ENCODE measurements at regions not wholly inside any gene's neighbourhood (a gene's known extent, or its start where the extent isn't known, plus 50 kb on each side); places are given as distances from the start of the nearest gene placed in this dataset.

DNA sequence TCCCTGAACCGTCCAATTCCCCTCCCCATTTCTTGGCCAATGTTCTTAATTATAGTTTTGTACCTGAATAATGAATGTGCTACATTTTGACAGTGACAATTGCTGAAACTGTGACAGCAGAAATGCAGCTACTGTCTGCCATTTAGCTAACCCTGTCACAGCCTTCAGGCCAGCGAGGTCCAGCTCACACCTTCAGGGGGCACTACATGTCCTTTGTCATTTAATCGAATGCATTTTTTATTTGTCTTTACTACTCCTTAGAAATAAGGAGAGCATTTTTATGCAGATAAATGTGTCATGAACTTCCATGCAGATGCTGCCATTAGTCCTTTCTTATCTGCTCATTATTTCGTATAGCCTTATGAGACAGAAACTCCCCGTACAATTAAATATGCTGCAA lies 159.9 kb downstream of the MZT1 start:
- TF ChIP-seq, protein P1, sequence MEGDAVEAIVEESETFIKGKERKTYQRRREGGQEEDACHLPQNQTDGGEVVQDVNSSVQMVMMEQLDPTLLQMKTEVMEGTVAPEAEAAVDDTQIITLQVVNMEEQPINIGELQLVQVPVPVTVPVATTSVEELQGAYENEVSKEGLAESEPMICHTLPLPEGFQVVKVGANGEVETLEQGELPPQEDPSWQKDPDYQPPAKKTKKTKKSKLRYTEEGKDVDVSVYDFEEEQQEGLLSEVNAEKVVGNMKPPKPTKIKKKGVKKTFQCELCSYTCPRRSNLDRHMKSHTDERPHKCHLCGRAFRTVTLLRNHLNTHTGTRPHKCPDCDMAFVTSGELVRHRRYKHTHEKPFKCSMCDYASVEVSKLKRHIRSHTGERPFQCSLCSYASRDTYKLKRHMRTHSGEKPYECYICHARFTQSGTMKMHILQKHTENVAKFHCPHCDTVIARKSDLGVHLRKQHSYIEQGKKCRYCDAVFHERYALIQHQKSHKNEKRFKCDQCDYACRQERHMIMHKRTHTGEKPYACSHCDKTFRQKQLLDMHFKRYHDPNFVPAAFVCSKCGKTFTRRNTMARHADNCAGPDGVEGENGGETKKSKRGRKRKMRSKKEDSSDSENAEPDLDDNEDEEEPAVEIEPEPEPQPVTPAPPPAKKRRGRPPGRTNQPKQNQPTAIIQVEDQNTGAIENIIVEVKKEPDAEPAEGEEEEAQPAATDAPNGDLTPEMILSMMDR (IDR thresholded peaks at IDR 0.05; ENCODE audit: insufficient read depth, low read depth, low read length), result no peak
- DNase-seq (ENCODE audit: low read depth), result no peak
- H3K27me3 ChIP-seq (ENCODE audit: control insufficient read depth, insufficient read depth, low read length), result no peaks in the 10 kb centered on the region
- no peak overlapping the region for H3K4me3 ChIP-seq (ENCODE audit: low read depth, low read length)
- CTCF ChIA-PET, result no interaction called here
- H3K36me3 ChIP-seq (ENCODE audit: control insufficient read depth, insufficient read depth, low read length), result no peaks in the 10 kb centered on the region
- POLR2A ChIA-PET, result no interaction called here

DNA sequence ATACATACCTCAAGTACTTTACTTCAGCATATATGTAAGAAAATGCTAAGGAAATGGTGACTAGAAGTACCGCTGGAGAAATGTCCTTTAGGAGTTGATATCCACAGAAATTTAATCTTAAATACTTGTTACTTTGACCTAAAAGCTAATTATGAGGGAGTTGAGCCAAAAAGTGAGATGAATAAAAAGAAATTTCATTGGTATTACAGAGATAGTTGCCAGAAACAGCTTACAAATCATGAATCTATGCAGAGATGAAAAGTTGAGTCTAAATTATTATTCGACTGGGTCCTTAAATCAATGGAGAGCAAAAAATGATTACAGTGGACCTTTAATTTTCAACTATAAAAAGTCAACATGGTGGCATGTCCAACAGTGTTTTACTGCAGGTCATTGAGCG lies 160.9 kb downstream of the MZT1 start:
- no peak for DNase-seq (ENCODE audit: low read depth)
- CTCF ChIA-PET, result interaction anchor here (0.6 to 1.4 kb wide), 4 partner anchors 11 to 125 kb away, joined by 3 to 6 read pairs (median 4); no protein-coding TSS in a partner anchor
- H3K27me3 ChIP-seq (ENCODE audit: control insufficient read depth, insufficient read depth, low read length), result no peaks in the 10 kb centered on the region
- no peaks in the 10 kb centered on the region for H3K36me3 ChIP-seq (ENCODE audit: control insufficient read depth, insufficient read depth, low read length)
- POLR2A ChIA-PET, result no interaction called here
- H3K4me3 ChIP-seq (ENCODE audit: low read depth, low read length), result no peak overlapping the region
- TF ChIP-seq, protein P1 (IDR thresholded peaks at IDR 0.05; ENCODE audit: insufficient read depth, low read depth, low read length), result no peak

DNA sequence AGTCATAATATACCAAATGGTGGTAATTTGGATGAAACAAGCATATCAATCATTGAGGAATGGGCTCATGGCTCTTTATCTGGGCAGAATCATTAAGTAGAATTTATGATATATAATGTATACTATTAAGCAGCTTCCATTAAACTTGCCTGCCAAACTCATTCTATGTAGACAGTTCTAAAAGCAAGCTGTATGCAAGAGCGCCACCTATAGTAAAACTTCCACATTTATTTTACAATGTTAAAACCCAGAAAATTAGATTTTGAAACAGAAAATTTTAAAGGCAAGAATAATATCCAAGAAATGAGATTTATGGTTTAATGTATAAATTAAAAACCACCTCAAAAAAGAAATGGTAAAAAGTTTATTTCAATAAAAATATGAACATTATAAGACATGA lies 161.5 kb downstream of the MZT1 start:
- no peaks in the 10 kb centered on the region for H3K36me3 ChIP-seq (ENCODE audit: control insufficient read depth, insufficient read depth, low read length)
- TF ChIP-seq, protein P1 (IDR thresholded peaks at IDR 0.05; ENCODE audit: insufficient read depth, low read depth, low read length), result peak; percentile 54
- DNase-seq (ENCODE audit: low read depth), result no peak

DNA sequence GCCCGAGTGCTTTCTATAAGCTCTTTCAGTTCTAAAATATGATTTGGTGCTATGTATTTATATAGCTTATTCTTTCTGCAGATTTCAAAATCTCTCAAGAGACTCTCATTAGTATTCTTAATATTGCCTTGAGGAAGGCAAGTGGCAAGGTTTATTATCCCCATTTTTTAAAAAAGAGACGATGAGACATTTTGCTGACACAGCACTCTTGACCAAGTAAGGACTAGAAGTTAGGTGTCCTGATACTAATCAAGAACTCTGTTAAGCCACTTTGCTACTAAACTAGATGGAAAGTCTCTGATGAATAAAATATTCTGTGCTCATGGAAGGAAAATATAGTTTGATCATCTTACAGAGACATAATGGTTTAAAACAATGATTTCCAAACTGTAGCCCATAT lies 164.7 kb downstream of the MZT1 start:
- CTCF ChIA-PET, result no interaction called here
- POLR2A ChIA-PET, result no interaction called here
- DNase-seq (ENCODE audit: low read depth), result no peak
- H3K4me3 ChIP-seq (ENCODE audit: low read depth, low read length), result no peak overlapping the region
- TF ChIP-seq, protein P1 (IDR thresholded peaks at IDR 0.05; ENCODE audit: insufficient read depth, low read depth, low read length), result no peak
- no peaks in the 10 kb centered on the region for H3K36me3 ChIP-seq (ENCODE audit: control insufficient read depth, insufficient read depth, low read length)
- H3K27me3 ChIP-seq (ENCODE audit: control insufficient read depth, insufficient read depth, low read length), result no peaks in the 10 kb centered on the region

More for the DNA sequence above, 161.5 kb downstream of the MZT1 start:
- ChIA-PET CTCF (interaction anchor here (1.0 to 1.4 kb wide), 4 partner anchors 10 to 91 kb away, joined by 3 to 4 read pairs (median 3); no protein-coding TSS in a partner anchor), POLR2A (no interaction called here)
- H3K4me3 ChIP-seq (ENCODE audit: low read depth, low read length), result no peak overlapping the region
- no peaks in the 10 kb centered on the region for H3K27me3 ChIP-seq (ENCODE audit: control insufficient read depth, insufficient read depth, low read length)

DNA sequence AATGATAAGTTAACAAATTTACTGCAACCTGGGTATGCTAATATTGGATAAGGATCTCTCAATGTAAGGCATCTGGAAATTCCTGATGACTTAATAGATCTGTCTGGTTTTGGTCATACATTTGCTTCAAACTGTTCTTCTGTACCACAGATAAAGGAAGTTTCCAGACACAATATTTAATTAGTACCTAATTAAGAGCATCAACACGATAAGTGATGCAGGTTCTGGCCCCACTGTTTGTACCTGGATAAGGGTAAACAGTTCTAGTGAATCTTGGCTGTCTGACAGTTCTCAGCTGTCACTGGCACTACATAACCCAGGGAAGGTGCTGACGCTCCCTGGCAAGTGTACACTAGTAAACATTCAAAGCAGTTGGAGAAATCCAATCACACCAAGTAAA lies 165.6 kb downstream of the MZT1 start:
- TF ChIP-seq, protein P1 (IDR thresholded peaks at IDR 0.05; ENCODE audit: insufficient read depth, low read depth, low read length), result no peak
- Histone ChIP-seq H3K36me3 (ENCODE audit: control insufficient read depth, insufficient read depth, low read length) (no peaks in the 10 kb centered on the region), H3K4me3 (ENCODE audit: low read depth, low read length) (no peak overlapping the region), H3K27me3 (ENCODE audit: control insufficient read depth, insufficient read depth, low read length) (no peaks in the 10 kb centered on the region)
- ChIA-PET POLR2A (no interaction called here), CTCF (interaction anchor here (0.5 kb wide), 1 partner anchor 119 kb away, joined by 3 read pairs; no protein-coding TSS in a partner anchor)
- DNase-seq (ENCODE audit: low read depth), result no peak
